T1000 (cell line): ENCODE measurements at regions not wholly inside any gene's neighbourhood (a gene's known extent, or its start where the extent isn't known, plus 50 kb on each side); places are given as distances from the start of the nearest gene placed in this dataset.

Source experiments
- DNase-seq: peaks from one replicate; lab custom pipeline; 2025; ENCODE audit warnings: mixed read lengths; lab: John Stamatoyannopoulos, UW

DNA sequence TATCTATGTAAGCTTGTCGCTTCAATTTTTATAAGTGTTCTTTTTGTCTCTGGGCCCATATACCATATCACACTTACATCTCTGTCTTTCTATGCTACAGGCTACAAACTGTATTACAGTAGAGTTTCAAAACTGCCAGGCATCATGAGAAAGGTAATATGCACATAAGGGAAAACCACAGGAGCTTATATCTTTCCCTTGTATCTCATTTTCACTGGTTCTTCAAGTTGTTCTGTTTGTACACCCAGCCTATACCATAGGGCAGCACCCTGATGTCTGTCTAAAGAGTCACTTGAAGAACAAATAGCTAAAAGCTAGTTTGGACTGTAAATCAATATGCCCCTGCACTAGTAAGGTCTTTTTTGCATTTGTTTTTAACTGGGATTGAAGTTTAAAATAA lies 366.7 kb downstream of the FIGN start:
- DNase-seq = no peak

DNA sequence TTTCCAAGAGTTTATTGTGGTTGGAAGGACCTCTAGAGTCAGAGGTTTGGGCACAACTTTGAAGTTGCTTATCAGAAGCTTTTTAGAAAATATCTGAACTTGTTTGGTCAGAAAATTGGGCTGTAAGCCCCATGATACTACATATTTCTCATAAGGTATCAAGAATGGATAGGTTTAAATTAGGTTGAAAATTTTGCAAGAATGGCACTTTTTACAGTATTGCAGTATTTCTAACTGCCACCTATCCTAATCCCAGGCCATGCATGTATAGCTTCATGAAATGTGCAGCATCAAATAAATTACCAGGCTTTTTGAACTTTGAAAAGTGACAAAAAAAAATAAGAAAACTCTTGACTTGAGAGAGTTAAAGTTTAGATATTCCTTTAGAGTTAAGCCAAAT lies 367.2 kb downstream of the FIGN start:
- DNase-seq = no peak

DNA sequence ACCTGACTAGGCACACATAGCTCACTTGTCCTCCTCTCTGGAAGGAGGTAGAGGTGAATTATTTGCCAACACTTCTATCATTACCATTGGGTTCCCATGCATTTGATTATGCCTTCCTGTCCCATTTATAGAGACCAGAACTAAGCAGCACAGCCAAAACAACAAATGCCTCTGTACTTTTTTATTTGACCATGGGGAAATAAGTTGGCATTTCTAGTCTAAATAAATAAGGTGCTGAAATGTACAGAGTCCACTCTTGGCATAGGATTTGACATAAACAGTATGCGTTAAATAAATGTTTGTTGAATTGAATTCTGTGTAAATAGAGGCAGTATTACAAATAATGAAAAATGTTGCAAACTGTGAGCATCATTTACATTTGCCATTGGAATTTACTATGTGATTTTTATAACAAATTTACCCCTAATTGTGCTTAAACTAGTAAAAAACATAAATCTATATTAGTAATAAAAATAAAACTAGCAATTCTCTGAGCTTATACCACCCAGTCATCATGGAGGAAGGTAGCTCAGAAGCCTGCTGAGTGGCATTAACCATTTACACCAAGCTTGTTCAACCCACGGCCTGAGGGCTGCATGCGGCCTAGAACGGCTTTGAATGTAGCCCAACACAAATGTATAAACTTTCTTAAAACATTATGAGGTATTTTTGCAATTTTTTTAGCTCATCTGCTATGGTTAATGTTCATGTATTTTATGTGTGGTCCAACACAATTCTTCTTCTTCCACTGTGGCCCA lies 367.8 kb downstream of the FIGN start:
- DNase-seq = no peak

DNA sequence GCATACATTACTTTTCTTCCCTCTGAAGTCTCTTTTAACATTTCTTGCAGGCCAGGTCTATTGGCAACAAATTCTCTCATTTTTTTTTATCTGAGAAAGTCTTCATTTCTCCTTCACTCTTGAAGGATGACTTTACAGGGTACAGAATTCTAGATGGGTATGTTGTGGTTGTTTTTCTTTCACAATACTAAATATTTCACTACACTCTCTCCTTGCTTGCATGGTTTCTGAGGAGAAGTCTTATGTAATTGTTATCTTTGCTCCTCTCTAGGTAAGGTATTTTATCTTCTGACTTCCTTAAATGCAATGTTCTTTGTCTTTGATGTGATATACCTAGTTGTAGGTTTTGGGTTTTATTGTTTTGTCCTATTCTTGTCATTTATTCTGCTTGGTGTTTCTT lies 371.1 kb downstream of the FIGN start:
- no peak for DNase-seq

DNA sequence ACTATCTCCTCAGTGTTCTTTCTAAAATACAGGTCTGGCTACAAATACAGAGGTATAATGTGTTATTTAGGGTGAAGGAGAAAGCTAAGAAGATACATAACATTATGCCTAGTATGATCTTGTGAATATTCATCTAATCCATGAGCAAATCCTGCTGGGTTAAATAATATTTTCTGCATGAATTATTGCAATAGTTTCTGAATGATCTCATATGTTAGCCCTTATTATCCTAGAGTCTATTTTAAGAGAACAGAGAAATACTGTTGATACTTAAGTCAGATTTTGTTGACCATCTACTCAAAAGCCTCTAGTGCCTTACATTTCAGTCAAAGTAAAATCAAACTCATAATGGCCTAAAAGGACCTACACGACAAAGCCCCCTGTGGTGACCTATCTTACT lies 382.3 kb downstream of the FIGN start:
- DNase-seq = no peak

DNA sequence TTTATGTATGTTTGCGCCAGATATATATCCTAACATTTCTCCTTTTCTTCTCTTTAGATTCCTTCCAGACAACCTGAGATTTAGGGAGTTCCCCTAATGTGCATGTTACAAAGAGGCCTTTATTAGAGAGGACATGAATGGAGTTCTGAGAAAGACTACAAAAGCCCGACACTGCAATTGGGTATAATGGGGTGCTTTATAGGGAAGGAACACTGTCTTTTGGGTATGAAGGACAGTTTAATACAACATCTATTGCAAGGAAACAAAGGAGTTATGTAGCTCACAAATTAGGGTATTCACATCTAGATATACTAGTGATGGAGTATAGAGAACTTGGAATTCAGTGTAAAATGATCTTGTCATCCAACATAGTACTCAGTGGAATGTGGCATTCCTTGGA lies 383.8 kb downstream of the FIGN start:
- no peak for DNase-seq

DNA sequence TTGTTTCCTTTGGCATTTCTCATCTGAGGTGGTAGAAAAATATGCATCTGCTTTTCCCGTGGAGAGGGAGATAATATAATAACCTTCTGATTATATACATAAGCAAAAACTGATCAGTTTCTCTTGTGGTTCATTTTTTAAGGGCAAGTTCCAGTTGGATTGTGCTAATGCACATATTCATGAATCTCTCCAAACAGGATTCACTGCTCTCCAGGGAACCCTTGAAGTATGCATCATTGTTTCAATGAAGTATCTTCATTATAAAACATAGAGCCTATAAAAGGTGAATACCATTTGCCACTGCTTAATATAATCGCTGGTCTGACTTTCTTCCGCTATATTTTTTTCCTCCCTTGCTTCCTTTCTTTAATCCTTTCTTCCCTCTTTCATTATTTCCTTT lies 384.7 kb downstream of the FIGN start:
- DNase-seq = no peak

DNA sequence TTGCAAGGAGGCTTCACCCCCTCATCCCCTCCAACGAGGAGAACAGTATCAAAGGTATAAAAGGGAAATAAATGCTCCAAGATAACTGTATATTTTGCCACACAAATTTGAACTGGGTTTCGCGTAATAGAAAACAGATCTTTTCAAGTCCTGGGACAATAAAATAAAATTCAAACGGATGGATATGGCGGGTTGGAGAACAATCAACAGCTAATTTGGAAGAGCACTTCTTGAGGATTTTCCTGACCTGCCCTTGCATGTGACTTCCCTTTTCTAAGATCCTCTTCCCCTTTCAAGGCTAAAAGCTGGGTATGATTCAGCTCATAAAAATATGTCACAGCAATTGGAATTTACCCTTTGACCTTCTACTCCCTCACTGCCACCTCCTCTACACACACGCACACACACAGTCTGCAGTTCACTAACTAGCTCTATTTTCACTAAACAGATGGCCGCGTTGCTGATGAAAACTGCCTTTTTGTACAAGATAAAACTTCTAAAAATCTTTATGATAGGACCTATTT lies 386.9 kb downstream of the FIGN start:
- peak; percentile 5 for DNase-seq

DNA sequence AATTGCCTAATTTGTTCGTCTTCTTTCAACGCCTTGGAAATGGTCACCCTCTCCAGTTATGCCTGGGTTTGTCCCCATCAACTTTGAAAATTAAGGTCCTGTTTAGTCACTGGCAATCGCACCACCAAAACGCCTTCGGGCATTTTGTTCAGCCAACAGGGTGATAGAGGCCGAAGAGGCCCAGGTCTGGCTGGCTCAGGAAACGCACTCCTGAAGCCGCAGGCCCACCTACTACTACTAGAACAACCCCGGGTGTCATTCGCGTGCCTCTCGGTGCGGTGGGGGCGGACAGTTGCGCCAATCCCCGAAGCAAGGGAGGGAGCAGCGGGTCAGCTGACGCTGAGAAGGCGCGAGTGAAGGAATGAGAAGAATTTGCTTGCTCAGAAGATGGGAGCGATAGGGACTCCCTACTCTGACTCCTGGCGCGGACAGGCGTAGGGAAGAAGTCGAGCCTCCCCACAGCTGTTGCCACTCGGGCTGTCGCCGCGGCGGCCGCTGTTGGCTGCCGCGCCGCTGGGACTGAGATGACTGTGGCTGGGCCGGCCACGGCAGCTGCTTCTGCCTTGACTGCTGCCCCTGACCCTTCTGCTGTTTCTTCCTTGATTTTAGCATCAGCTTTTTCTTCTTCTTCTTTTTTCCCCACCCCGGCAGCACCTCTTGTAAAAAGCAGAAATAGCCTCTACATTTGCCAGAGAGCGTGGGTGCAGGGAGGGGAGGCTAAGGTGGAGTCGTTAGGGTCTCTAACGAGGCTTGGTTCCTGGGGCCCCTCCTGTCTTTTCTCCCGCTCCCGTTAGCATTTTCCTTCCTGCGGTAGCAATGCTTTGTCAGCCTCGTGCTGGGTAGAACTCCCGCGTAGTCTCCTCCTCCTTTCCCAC lies 387.6 kb downstream of the FIGN start:
- no peak for DNase-seq

DNA sequence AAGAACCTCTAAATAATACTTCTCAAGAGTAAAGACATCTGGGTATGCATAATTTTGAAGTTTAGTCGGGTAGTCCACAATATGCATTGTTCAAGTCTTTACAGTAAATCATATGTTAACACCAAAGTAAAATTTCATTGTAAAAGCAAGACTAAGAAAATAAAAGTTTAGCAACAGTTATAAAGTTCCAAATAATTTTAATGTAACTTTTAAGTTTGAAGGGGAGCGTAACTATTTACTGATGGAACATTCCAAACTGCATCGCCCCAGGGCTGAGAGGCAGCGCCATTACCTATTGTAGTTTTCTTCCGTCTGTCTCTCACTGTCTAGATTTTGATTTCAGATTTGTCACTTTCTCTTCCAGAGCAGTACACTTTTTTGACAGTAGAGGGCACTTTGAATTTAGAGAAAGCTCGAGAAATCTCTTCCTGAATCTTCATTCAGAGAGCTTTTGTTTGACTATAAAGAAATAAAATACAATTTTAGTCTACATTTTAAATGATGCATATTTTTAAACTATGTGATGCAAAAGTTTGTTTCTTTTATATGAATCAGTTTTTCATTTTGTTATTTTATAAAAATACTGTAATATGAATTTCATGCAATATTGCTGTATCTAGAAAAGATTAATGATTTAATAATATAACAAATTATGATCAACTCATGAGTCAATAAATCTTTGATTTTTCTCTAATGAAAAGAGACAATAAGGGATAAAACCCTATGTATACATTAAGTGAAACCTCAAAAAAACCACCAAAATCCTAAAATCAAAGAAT lies 389.8 kb downstream of the FIGN start:
- DNase-seq = no peak

DNA sequence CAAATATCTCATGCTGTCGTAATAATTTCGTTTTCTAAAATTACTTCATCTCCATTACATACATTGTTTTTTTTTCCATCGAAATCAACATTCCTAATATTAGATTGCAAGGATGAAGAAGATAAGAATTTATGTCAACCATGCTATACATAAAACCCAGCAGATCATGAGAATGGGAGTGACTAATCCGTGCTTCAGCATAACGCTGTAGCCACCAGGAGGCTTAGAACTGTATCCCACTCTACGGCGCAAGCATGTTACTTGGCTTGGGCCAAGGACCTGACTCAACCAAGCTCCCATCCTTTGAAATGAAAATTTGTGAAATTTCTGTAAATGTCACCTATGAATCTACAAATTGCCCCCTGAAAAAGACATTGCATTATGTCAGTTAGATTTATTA lies 392.5 kb downstream of the FIGN start:
- DNase-seq = no peak

DNA sequence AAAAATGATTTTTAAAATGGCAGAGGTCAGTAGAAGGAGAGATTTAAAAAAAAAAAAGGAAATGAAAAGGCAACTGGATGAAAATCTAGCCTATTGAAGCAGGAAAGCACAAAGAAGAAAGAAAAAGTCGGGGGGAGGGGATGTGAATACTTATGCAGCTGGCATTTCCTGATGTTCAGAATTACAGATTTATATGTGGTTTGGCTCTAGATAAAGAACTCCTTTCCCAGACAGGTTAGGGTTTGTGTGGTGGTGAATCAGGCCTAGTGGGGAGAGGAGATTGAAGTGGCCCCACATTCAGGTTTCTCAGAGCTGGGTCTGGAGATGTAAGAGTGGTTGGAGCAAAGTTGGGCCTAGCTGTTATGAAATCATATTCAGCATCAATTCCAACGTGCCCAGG lies 394.4 kb downstream of the FIGN start:
- no peak for DNase-seq

DNA sequence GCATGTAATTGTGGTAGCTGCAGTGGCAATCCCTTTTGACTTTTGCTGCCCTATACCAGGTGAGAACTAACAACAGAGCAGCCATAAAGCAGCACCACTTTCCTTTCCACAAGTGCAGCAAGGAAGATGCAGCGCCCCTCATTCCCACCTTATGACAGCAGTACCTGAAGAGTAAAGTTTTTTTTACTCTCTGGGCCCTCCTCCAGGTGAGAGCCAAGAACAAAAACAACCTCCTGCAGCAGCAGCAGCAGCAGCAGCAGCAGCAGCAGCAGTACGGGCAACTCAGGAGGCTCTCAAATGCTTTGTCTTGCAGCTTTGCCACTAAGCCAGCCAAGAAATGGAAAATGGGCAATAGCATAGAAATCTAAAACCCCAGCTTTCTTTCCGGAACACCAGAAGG lies 397.5 kb downstream of the FIGN start:
- no peak for DNase-seq

DNA sequence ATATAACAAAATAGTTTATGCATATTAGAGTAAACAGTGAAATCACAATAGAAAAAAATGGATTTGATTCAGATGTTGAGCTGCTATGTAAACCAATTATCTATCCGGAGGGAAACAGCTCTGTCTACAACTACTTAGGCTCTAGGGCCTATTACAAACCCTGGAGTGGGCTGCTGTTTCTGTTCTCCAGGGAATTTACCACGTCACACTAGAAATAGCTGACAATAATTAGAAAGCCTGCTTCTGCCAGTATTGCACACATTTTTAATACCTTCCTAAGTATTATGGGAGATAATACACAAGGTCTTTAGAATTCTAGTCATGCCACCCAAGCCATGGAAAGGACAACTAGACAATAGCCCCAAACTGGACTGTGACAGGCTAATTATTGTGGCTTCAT lies 411.1 kb downstream of the FIGN start:
- no peak for DNase-seq

DNA sequence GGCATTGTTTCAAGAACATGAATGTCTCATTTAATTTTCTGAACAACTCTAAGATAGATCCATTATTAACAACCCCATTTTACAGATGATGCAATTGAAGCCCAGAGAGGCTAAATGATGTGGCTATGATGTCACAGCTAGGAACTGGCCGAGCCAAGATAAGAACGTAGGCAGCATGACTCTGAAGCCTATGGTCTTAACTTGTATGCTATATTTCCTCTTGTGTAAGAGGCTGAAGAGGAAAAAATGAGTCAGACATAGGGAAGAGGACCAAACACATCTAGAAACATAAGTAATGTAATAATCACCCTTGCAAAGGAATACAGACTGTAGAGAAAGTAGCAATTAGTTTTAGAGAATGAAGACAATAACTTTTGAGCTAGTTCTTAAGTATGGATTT lies 416.8 kb downstream of the FIGN start:
- no peak for DNase-seq

DNA sequence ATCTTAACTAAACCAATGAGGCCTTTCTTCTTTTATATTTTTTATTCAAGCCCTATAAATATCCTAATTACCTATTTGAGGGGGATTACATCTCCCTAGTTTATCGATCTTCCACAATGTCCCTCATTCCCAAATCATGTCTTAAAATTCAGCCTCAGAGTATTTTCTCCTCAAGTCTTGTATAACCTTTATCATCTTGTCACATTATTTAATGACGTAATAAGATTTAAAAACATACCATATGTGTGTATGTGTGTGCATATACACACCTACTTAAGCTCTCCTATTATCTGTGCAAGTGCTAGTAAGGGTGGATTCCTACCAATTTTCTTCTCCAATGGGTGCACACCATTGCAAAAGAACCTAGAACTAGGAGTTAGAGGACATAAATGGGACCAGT lies 421.1 kb downstream of the FIGN start:
- DNase-seq = no peak

DNA sequence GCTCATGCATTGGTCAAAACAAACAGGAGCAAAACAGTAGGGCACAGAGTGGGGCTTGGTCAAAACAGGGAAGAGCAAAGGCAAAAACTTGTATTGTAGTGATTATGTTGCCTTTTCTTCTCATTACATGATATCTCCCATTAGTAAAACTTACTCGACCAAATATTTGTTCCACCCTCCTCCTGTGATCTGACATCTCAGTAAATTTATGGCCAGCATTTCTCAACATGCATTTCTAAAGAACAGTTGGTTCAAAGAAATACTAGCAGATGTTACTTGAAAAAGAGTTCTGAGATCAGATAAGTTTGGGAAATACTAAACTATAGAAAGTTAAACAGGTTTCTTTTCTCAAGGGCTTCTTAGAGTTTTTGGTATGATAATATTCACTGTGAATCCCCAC lies 423.1 kb downstream of the FIGN start:
- no peak for DNase-seq

DNA sequence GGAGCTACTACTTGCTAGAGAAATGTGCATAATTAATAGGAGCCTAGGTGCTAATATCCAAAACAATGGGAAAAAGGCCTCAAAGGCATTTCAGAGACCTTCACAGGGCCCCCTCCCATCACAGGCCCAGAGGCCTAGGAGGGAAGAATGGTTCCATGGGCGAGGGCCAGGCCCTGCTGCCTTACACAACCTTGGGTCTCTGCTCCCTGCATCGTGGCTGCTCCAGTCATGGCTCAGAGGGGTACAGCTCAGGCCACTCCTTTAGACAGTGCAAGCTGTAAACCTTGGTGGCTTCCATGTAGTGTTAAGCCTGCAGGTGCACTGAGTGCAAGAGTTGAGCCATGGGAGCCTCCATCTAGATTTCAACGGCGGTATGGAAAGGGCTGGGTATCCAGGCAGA lies 429.2 kb downstream of the FIGN start:
- DNase-seq = no peak

DNA sequence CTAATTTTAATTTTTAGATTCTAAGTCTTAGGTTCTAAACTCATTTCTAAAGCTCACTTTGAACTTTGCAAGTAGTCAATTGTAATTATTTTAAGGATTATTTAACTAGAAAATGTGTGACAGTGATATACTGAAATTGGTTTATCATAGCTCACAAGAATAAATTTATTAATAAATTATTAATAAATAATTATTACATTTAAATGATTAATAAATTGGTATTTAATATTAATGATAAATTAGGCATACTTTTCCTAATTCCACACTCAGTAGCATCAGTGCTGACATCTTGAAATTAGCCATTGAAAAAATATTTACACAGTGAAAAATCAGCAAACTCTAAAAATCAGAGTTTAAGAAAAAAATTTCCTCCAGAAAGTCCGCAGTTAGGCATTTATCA lies 433.7 kb downstream of the FIGN start:
- no peak for DNase-seq

DNA sequence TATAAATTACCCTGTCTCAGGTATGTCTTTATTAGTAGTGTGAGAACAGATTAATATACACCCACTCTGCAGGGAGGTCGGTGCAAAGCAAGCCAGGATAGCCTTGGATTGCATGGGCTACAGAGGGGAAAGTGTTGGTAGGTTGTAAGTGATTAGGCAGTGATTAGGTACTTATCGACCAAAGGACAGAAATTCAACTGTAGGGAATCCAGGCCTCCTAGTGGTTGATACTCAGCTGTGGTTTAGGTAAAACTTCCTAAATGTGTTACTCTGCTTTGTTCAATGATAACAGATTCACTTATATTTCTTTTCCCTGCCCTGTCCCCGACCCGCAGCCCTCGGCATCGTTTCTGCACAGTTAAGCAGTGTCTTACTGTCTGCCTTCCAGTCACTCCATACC lies 444.0 kb downstream of the FIGN start:
- no peak for DNase-seq

DNA sequence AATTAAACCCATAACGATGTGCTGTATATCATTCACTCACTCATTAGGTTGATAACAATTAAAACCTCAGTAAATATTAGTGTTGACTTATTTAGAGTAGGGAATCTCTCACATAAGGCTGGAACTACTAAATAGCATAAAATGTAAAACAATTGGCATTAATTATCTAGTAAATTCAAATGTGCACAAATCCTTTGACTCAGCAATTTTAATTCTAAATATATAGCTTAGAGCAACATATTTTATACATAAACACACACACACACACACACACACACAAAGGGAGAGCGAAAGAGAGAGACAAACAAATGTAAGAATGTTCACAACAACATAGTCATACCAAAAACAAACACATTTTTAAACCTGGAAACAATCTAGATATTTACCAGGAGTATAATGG lies 443.1 kb upstream of the KCNH7 start:
- no peak for DNase-seq

DNA sequence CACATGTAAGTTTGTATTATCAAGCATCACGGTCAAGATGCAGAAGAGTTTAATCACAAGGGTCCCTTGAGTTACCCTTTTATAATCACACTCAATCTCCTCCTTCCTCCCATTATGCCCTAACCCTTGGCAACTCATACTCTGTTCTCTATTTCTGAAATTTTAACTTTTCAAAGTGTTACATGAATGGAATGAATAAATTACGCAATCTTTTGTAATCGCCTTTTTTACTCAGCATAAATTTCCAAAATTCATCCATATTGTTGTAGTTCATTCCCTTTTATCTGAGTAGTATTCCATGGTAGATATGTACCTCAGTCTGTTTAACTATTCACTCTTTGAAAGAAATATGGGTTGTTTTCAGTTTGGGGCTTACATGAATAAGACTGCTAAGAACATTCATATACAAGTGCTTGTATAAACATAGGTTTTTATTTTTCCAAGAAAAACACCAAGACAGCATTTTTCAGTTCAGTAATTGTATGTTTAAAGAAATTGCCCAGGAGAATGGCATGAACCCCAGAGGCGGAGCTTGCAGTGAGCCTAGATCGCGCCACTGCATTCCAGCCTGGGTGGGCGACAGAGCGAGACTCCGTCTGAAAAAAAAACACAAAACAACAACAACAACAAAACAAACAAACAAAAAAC lies 430.9 kb upstream of the KCNH7 start:
- DNase-seq = no peak
